H1 (cell line): ENCODE measurements at regions not wholly inside any gene's neighbourhood (a gene's known extent, or its start where the extent isn't known, plus 50 kb on each side); places are given as distances from the start of the nearest gene placed in this dataset.

Experiments
- CTCF ChIA-PET: fragments of 300-600 bp; sonication (Branson Sonifier 250); formaldehyde crosslinking; loops from one replicate; lab custom pipeline; 2021; ENCODE audit not compliant: partially characterized antibody; lab: Charles Lee
- POLR2A ChIA-PET: fragments of 300-600 bp; sonication (Branson Sonifier 250); formaldehyde crosslinking; loops from one replicate; lab custom pipeline; 2021; ENCODE audit warnings: inconsistent platforms; ENCODE audit not compliant: partially characterized antibody; lab: Charles Lee
- DNase-seq, 2 experiments: peaks; one replicate each; pipeline versions ENCODE4 v3.0.0 to v3.0.0-alpha.2; 2010 to 2022; ENCODE audit warnings: low spot score in 2 of 2, low read depth in 1 of 2, mixed read lengths in 1 of 2
- FAIRE-seq: peaks from 2 replicates; lab custom pipeline; 2011; peaks lifted over from hg19 to GRCh38; lab: Jason Lieb, UNC
- H2AFZ ChIP-seq: 2 replicates; pipeline ENCODE4 v1.8.1; 2012; ENCODE audit warnings: low read length, inconsistent platforms
- H2AK5ac ChIP-seq: 2 replicates; pipeline ENCODE4 v1.6.1; 2013; ENCODE audit warnings: low read depth, low read length
- H2BK120ac ChIP-seq: replicated peaks from 2 replicates; pipeline ENCODE3; 2013; ENCODE audit warnings: low read depth, low read length, inconsistent platforms
- H2BK12ac ChIP-seq: 2 replicates; pipeline ENCODE4 v1.6.1; 2013; ENCODE audit warnings: low read depth, low read length
- H2BK15ac ChIP-seq: 2 replicates; pipeline ENCODE4 v1.6.1; 2013; ENCODE audit warnings: low read length
- H2BK20ac ChIP-seq: 2 replicates; pipeline ENCODE4 v1.6.1; 2013; ENCODE audit warnings: low read length
- H2BK5ac ChIP-seq: 2 replicates; pipeline ENCODE4 v1.6.1; 2013; ENCODE audit warnings: low read depth, low read length
- H3K14ac ChIP-seq: 2 replicates; pipeline ENCODE4 v1.6.1; 2013; ENCODE audit warnings: inconsistent platforms; ENCODE audit not compliant: insufficient read length
- H3K18ac ChIP-seq: 2 replicates; pipeline ENCODE4 v1.6.1; 2013; ENCODE audit warnings: low read length; ENCODE audit errors: extremely low read depth
- H3K23ac ChIP-seq: 2 replicates; pipeline ENCODE4 v1.6.1; 2013; ENCODE audit warnings: inconsistent platforms; ENCODE audit not compliant: insufficient read length
- H3K23me2 ChIP-seq: 2 replicates; pipeline ENCODE4 v1.6.1; 2013; ENCODE audit warnings: low read depth, low read length
- H3K27ac ChIP-seq: 2 replicates; pipeline ENCODE4 v1.6.1; 2011; ENCODE audit warnings: low read depth, low read length, inconsistent platforms
- H3K27me3 ChIP-seq, 4 experiments: replicated peaks in 1 of 4; 1 replicate in 1 of 4; 2 replicates in 3 of 4; pipeline versions ENCODE4 v1.6.1 to v1.8.1; 2011 to 2013; ENCODE audit warnings: low read length in 3 of 4, mild to moderate bottlenecking in 3 of 4, inconsistent platforms in 2 of 4, mixed read lengths in 2 of 4, moderate library complexity in 1 of 4; ENCODE audit not compliant: control insufficient read depth in 3 of 4, insufficient read depth in 3 of 4; ENCODE audit errors: extremely low read depth in 1 of 4
- H3K36me3 ChIP-seq, 4 experiments: 2 replicates each; pipeline versions ENCODE4 v1.6.1 to v1.8.1; 2011 to 2013; ENCODE audit warnings: mild to moderate bottlenecking in 4 of 4, low read length in 3 of 4, moderate library complexity in 2 of 4, control low read depth in 1 of 4, inconsistent platforms in 1 of 4; ENCODE audit not compliant: insufficient read depth in 4 of 4, control insufficient read depth in 2 of 4
- H3K4ac ChIP-seq: replicated peaks from 2 replicates; pipeline ENCODE3; 2013; ENCODE audit warnings: low read length, low read depth, mixed read lengths, inconsistent platforms; ENCODE audit not compliant: insufficient read length
- H3K4me1 ChIP-seq, 4 experiments: replicated peaks in 1 of 4; 1 replicate in 1 of 4; 2 replicates in 3 of 4; pipeline versions ENCODE4 v1.6.1 to v1.8.1; 2011 to 2013; ENCODE audit warnings: low read length in 3 of 4, inconsistent platforms in 2 of 4, mixed read lengths in 1 of 4; ENCODE audit not compliant: insufficient read depth in 4 of 4, control insufficient read depth in 3 of 4
- H3K4me2 ChIP-seq, 2 experiments: 2 replicates each; pipeline versions ENCODE4 v1.6.1 to v1.8.1; 2011 to 2013; ENCODE audit warnings: low read depth in 2 of 2, low read length in 2 of 2, control low read depth in 1 of 2, inconsistent platforms in 1 of 2, mild to moderate bottlenecking in 1 of 2; ENCODE audit not compliant: insufficient read depth in 1 of 2
- H3K4me3 ChIP-seq, 4 experiments: fragments of 200-600, 300-600 bp in 1 of 4; sonication (generic), shearing (Covaris generic), sonication (Bioruptor Twin) in 1 of 4; 2 replicates each; pipeline versions ENCODE4 v1.5.1 to v1.8.1; 2011 to 2016; ENCODE audit warnings: low read length in 4 of 4, low read depth in 3 of 4, control low read depth in 2 of 4, inconsistent platforms in 2 of 4, mild to moderate bottlenecking in 2 of 4, mixed read lengths in 1 of 4, moderate library complexity in 1 of 4; ENCODE audit not compliant: insufficient read depth in 2 of 4; ENCODE audit errors: extremely low read depth in 1 of 4
- H3K56ac ChIP-seq: replicated peaks from 2 replicates; pipeline ENCODE3; 2013; ENCODE audit warnings: low read depth, mild to moderate bottlenecking, mixed read lengths, low read length, inconsistent platforms; ENCODE audit not compliant: insufficient read length
- H3K79me1 ChIP-seq: 2 replicates; pipeline ENCODE4 v1.6.1; 2013; ENCODE audit warnings: low read depth, low read length, control low read depth
- H3K79me2 ChIP-seq, 2 experiments: 2 replicates each; pipeline versions ENCODE4 v1.6.1 to v1.8.1; 2012 to 2013; ENCODE audit warnings: low read length in 2 of 2, mild to moderate bottlenecking in 2 of 2, inconsistent platforms in 1 of 2; ENCODE audit not compliant: insufficient read depth in 2 of 2, control insufficient read depth in 1 of 2
- H3K9ac ChIP-seq, 4 experiments: replicated peaks in 1 of 4; 1 replicate in 1 of 4; 2 replicates in 3 of 4; pipeline versions ENCODE4 v1.6.1 to v1.8.1; 2011 to 2013; ENCODE audit warnings: low read depth in 3 of 4, low read length in 3 of 4, control low read depth in 2 of 4, mild to moderate bottlenecking in 2 of 4, moderate library complexity in 2 of 4, inconsistent platforms in 1 of 4; ENCODE audit errors: extremely low read depth in 1 of 4
- H3K9me3 ChIP-seq, 2 experiments: 2 replicates each; pipeline versions ENCODE4 v1.6.1 to v1.8.1; 2012 to 2013; ENCODE audit warnings: mild to moderate bottlenecking in 2 of 2, moderate library complexity in 2 of 2, control low read depth in 1 of 2, inconsistent platforms in 1 of 2, low read depth in 1 of 2, low read length in 1 of 2, mixed read lengths in 1 of 2; ENCODE audit not compliant: insufficient read depth in 2 of 2
- H4K20me1 ChIP-seq, 2 experiments: replicated peaks in 1 of 2; 2 replicates each; pipeline versions ENCODE3 to v1.8.1; 2011 to 2013; ENCODE audit warnings: inconsistent platforms in 2 of 2, low read length in 2 of 2, mild to moderate bottlenecking in 1 of 2; ENCODE audit not compliant: insufficient read depth in 2 of 2, control insufficient read depth in 1 of 2
- H4K5ac ChIP-seq: 2 replicates; pipeline ENCODE4 v1.6.1; 2013; ENCODE audit warnings: low read length, low read depth, mixed read lengths, inconsistent platforms; ENCODE audit not compliant: insufficient read length
- H4K8ac ChIP-seq: 2 replicates; pipeline ENCODE4 v1.8.0; 2013; ENCODE audit warnings: mild to moderate bottlenecking, moderate library complexity, low read length, inconsistent platforms; ENCODE audit not compliant: insufficient read depth; ENCODE audit errors: extremely low read depth
- H4K91ac ChIP-seq: replicated peaks from 2 replicates; pipeline ENCODE3; 2013; ENCODE audit warnings: low read length, mixed read lengths, inconsistent platforms; ENCODE audit not compliant: insufficient read length
- ASH2L ChIP-seq: fragments of 200-600, 300-600 bp; sonication (generic); IDR thresholded peaks from one replicate; pipeline ENCODE4 v1.7.1; 2017; ENCODE audit warnings: low read length
- CHD2 ChIP-seq: IDR thresholded peaks from 2 replicates; pipeline ENCODE4 v1.6.1; 2012; ENCODE audit warnings: low read length, improper control_type of control experiment
- GABPA ChIP-seq: IDR thresholded peaks from 2 replicates; pipeline ENCODE4 v1.6.1; 2011; ENCODE audit warnings: mild to moderate bottlenecking, low read length, moderate library complexity, borderline replicate concordance; ENCODE audit not compliant: insufficient read depth
- KDM1A ChIP-seq: fragments of 200-600, 300-600 bp; sonication (generic); IDR thresholded peaks from 2 replicates; pipeline ENCODE4 v1.7.1; 2016; ENCODE audit warnings: mild to moderate bottlenecking, low read length, borderline replicate concordance
- PHF8 ChIP-seq: fragments of 200-600 bp; sonication (generic); conservative IDR thresholded peaks from 2 replicates; pipeline ENCODE4 v1.7.1; 2012; ENCODE audit warnings: low read depth, mild to moderate bottlenecking, inconsistent platforms, low read length, moderate library complexity
- TCF12 ChIP-seq: IDR thresholded peaks from 2 replicates; pipeline ENCODE4 v1.6.1; 2011; ENCODE audit warnings: low read depth, mild to moderate bottlenecking, low read length
- ZNF274 ChIP-seq: IDR thresholded peaks from 2 replicates; pipeline ENCODE4 v1.7.0; 2012; ENCODE audit warnings: low read length, borderline replicate concordance; ENCODE audit errors: extremely low read depth
- WGBS, 2 experiments: shearing (Covaris generic) in 1 of 2; methylation state at CpG; one replicate each; pipeline versions ENCODE4 v1.1.6 to v1.1.7; 2013 to 2015; ENCODE audit warnings: low lambda C conversion rate in 2 of 2, mixed read lengths in 2 of 2, inconsistent platforms in 1 of 2, low coverage in 1 of 2, missing lambda C conversion rate in 1 of 2; ENCODE audit not compliant: insufficient replicate concordance in 2 of 2, insufficient coverage in 1 of 2, insufficient read length in 1 of 2; ENCODE audit errors: extremely low coverage in 1 of 2, missing lambda C conversion rate in 1 of 2; 5-methylcytosine and 5-hydroxymethylcytosine counted together
- TF ChIP-seq, protein P1 (sequence below): IDR thresholded peaks from 2 replicates; pipeline ENCODE4 v1.6.1; 2012; ENCODE audit warnings: inconsistent platforms

DNA sequence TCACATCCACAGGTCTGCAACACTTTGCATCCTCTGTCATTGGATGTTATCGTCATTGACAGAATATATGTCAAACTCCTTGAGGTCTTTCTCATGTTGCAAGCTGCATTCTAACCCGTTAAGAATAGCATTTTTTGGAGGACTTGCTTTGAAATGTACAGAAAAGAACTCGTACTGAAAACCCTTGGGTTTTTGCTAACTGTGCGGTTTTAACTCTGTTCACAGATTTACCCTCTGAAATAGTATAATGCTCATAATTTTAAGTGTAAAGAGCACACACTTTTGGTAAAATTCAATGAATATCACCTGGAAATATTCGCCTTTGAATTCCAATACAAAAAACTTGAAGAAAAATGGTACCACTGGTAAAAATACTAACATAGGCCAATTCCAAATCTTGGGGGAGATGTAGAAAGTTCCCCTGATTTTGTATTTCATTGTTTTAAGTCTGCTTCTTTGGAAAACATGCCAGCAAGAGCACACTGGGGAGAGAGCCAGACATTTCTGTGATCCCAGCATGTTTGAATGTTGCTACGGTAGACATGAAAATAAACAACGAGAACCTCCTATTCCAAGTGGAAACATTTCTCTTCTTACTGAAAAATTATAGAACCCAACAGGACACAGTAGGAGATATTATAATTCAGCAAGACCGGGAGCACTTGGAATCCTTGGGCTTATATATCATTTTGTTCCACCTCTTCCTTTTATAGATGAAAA lies 446.0 kb downstream of the AEBP2 start:
- Histone ChIP-seq H3K27me3 (no peaks in the 10 kb centered on the region), H2AK5ac (no peak overlapping the region), H4K5ac (no peak overlapping the region), H3K4ac (no peak overlapping the region), H2BK20ac (no peak overlapping the region), H4K8ac (no peak overlapping the region), H3K9ac (no peak overlapping the region), H3K4me3 (no peak overlapping the region), H2AFZ (no peak overlapping the region), H2BK15ac (no peak overlapping the region), H4K91ac (no peak overlapping the region), H2BK12ac (no peak overlapping the region), H2BK120ac (no peak overlapping the region), H2BK5ac (no peak overlapping the region), H3K79me2 (no peaks in the 10 kb centered on the region), H3K56ac (no peak overlapping the region), H3K23ac (no peak overlapping the region), H3K4me2 (no peak overlapping the region), H3K4me1 (no peaks in the 10 kb centered on the region), H3K36me3 (no peaks in the 10 kb centered on the region), H3K9me3 (no peaks in the 10 kb centered on the region), H3K23me2 (no peaks in the 10 kb centered on the region), H3K79me1 (no peaks in the 10 kb centered on the region), H3K14ac (no peak overlapping the region), H4K20me1 (no peaks in the 10 kb centered on the region), H3K27ac (no peak overlapping the region), H3K18ac (no peak overlapping the region)
- FAIRE-seq (no peak), DNase-seq (no peak)
- TF ChIP-seq, protein P1, sequence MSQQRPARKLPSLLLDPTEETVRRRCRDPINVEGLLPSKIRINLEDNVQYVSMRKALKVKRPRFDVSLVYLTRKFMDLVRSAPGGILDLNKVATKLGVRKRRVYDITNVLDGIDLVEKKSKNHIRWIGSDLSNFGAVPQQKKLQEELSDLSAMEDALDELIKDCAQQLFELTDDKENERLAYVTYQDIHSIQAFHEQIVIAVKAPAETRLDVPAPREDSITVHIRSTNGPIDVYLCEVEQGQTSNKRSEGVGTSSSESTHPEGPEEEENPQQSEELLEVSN, result no peak
- TF ChIP-seq PHF8, result no peak
- no peak for TF ChIP-seq ZNF274
- TF ChIP-seq TCF12, result no peak
- TF ChIP-seq GABPA, result no peak
- TF ChIP-seq CHD2, result no peak
- no peak for TF ChIP-seq KDM1A
- no peak for TF ChIP-seq ASH2L
- ChIA-PET CTCF (no interaction called here), POLR2A (no interaction called here)
- 89% methylated on average over 8 of the region's 8 CpGs; no CpG with 5 or more reads in 1 of the 2 experiments for WGBS, 2 experiments
